TTC549 (cell line): ENCODE measurements at regions not wholly inside any gene's neighbourhood (a gene's known extent, or its start where the extent isn't known, plus 50 kb on each side); places are given as distances from the start of the nearest gene placed in this dataset.

Experiments used
- FAIRE-seq: peaks from 2 replicates; lab custom pipeline; 2012; peaks lifted over from hg19 to GRCh38; lab: Jason Lieb, UNC

DNA sequence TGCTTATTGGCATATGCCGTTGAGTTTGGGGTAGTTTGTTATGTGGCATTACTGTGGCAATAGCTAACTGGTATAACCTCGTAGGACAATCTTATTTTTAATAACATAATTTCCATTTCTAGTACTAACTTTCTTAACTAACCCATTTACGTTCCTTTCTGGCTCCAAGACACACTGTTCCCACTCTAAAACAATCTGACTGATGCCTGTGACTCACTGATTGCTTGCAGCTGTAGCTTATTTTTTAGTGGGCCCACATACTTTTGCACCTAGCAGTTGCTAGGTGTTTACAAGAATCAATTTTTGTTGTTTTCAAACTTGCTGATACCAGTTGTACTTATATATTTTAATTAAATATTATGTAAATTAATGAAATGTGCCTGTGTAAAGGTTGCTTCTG lies 52.2 kb downstream of the FAT3 start:
- FAIRE-seq: no peak

DNA sequence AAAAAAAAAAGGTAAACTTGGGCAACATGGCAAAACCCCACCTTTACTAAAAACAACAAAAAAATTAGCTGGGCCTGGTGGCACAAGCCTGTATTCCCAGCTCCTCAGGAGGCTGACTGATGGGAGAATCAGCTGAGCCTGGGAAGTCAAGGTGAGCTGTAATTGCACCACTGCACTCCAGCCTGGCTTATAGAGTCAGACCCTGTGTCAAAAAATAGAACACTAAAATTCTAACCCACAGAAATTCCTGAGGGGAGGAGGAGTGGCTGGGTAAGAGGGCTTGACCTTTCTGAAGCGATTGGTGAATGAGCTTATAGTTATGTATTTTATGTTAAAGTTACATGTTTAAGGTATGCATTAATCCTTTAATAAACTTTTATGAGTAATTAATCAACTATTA lies 53.3 kb downstream of the FAT3 start:
- FAIRE-seq: no peak

DNA sequence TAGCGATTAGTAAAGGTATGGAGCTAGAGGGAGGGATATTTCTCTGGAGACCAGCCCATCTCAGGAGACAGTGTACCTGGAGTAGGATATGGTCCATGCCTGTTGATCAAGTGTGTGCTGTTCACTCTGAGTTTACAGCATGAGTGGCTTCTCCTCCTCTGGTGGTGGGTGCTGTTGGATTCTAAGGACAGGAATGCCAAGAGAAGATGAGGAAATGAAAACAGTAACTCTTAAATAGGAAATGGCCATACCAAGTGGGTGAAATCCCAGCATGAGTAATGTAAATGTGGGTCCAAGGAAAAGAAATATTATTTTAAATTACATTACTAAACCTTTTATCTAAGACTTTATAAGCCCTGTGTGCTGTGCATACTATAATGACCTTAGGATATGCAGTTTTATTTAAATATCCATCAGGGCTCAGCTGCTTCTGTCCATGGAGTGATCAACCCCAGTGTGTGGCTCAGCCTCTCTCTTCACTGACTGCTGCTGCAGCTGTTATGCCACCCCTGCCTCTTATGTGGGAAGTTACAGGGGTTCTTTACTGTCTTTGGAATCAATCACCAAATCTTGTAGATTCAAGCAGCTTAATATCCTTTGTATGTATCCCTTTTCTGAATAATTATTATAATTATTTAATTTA lies 54.3 kb downstream of the FAT3 start:
- no peak for FAIRE-seq

DNA sequence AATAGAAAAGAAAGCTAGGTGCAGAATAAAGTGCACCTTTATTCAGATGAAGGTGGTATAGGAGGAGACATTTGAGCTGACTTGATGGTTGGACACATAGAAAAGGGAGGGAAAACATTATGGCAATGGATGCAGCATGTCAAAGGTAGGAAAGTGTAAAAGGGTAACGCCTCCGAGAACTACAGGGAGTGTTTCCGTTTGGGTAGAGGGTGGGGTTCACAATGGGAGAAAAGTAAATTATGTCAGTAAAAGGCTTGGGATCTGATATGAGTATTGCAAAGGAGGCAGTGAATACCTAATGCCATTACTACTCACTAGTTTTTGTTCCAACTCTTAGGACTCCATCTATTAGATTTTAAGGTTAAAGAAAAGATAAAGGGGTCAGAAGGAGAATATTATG lies 59.5 kb downstream of the FAT3 start:
- no peak for FAIRE-seq

DNA sequence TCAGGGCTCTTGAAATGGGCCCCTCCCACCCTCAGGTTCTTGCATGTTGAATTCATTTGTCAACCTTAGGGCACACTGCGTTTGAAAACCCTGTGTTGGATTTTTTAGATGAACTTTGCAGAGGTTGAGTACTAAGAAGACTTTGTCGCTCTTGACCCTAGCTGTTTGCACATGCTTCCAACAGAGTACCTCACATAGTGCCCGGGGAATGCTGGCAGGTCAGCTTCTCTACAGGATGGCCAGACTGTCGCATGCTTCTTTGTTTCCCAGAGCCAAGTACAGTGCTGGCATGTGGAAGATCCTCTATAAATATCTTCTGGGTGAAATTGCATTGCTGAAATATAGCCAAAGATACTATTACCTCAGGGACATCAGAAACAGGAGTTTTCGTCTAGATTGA lies 59.9 kb downstream of the FAT3 start:
- no peak for FAIRE-seq

DNA sequence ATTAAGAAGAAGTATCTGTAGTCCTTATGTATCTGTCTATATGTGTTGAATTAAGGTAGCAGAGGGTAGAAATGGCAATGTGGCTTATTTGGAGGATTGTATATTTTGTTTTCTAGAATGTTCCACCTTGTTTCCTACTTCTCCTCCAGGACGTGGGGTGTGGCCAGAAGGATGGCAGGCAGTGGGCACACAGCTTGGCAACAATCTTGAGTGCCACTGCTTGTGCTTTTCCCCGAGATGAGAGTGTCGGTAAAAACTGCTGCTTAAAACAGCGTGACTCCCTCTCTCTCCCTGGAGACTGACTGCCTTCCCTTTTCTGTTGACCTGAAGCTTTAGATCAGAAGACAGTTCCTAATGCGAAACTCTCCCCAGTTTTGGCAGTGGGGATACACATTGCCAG lies 61.2 kb downstream of the FAT3 start:
- no peak for FAIRE-seq

DNA sequence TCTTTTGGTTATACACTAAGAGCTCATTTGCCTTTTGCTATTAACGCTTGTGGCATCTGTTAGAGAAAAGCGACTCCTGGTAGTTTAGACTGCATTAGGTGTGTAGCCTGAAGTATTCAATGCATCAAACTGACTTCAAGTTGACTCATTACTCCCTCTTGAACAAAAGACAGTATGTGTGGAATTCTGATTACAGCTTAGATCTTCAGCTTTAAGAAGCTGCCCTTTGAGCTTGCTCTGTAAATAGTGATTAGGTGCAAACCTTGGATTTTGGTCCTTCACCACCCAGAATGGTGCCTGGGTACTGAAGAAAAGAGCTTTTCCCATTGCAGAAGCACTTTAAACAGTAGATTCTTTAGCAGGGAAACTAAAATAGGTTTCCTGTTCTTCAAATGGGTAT lies 62.1 kb downstream of the FAT3 start:
- FAIRE-seq: no peak

DNA sequence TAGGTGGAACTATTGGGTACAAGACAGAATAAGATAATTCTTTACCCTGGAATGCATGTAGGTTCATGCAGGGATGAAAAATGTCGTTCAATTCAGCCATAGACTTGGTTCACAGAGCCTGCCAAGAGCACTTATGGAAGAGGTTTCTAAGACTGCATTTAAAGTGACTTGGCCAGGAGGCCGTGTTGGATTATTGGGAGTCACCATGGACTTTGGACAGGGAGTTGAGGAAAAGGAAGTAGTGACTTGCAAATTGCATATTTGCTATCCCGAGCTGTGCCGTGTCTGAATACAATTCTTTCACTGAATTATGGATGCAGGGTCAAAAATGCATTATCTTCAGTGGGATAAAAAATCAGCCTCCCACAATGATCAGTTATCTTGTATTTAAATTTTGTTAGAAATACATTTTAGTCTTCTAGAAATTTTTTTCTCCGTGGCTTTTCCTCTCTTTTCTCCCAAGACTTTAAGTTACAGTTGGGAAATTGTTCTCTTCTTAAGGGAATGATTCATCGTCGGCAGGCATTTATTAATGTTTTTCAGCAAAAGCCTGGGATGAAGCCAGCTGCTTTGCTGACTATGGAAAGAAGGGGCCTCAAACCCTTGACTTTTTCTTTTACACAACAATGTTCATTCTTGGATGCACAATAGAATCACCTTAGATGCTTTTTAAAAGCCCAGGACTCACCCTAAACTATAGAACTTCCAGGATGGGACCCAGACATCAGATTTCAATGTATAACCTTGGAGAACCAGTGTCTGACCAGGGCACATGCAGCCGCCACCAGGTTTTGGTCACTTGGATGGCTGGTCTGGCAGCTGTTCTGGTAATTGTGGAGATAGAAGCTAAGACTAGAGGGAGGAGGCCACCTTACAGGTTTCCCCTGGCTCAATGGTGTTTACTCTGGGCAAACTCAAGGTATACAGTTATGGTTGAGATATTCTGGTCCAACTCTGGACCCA lies 70.8 kb downstream of the FAT3 start:
- FAIRE-seq: no peak

DNA sequence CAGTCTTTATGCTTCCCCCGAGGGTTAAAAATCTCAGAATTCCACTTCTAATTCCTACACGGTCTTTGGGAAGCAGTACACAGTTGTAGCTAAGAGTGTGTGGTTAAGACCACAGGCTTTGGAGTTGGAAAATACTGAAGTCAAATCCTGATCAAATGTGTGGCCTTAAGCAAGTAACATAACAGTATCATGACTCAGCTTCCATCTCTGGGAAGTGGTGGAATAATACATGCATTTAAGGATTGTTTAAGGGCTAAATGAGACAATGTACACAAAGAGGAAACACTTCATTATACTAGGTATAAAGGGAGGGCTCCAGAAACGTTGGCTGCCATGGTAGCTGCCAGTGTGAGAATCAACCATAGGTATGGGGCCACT lies 71.5 kb downstream of the FAT3 start:
- no peak for FAIRE-seq

DNA sequence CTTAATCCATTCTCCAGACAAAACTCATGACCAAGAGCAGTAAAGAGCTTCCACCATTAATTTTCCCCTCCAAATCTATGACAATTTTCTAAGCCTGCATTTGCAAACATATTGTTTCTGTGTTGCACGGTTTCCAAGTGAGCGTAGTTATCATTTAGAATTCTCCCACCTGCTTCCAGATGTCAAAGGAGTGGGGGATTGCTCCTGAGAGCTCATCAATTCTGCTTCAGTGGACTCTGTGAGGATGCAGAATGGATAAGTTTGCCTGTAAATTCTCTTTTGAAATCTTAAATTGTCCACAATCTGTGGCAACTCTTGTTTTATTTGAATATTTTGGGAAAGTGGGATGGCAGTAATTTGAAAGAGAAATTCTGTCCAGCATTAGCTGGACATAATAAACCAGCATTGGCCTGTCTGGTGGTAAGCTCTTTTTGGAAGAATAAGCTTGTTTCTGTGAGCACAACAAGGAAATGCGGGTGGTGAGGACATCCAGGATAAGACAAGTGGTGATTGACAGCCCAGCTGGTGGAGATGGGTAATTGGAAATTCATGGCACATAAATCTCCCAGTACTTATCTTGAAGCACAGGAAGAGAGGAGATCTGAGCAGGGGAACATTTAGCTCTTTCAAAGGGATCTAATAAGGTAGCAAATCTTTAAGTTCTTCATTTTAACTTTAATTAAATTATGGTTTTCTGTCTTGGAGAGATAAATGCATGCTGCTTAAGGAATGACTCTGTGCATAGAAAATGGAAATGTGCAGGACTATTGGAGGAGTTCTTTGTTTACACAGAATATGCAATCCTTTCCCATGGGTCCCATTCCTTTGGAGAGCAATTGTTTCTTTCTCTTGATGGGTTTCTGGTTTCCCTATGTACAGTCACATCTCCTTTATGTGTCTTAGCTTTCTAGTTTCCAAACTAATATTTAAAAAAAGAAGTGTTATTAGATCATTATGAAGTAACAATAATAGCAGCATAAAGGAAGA lies 73.2 kb downstream of the FAT3 start:
- FAIRE-seq: no peak

DNA sequence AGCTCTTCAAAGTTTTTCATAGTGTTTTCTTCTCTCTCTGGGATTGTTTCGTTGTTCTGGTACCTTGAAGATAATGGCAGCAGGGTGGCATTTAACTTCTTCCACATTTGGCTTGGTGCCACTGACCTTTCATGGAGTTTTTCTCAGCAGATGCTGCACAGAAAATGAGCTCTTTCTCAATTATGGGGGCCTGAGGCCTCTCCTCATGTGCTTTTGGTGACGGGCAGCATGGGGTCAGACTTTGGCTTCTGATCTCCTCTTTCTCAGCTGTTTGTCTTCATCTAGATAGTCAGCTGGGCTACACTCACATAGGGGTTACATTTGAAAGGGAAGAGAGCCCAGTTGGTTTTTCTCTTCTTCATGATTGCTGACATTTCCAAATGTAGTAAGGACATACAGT lies 76.3 kb downstream of the FAT3 start:
- no peak for FAIRE-seq

DNA sequence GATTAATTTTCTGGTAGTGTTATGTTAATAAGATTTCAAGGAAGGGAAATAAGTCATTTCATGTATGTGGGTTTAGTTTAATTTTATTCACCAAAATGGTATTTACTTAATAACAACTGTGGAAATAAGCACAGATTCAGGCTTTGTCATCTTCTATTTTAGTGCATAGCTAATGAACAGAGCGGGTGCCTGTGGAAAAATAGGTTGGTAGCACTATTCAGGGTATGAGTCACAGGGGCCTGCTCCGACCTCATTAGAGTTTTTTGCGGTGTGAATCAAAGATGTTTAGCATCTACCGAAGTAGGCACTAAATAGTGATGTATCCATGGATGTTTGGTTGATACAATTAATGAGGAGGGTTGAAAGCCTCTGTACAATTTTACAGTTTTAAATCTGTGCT lies 78.2 kb downstream of the FAT3 start:
- FAIRE-seq: no peak

DNA sequence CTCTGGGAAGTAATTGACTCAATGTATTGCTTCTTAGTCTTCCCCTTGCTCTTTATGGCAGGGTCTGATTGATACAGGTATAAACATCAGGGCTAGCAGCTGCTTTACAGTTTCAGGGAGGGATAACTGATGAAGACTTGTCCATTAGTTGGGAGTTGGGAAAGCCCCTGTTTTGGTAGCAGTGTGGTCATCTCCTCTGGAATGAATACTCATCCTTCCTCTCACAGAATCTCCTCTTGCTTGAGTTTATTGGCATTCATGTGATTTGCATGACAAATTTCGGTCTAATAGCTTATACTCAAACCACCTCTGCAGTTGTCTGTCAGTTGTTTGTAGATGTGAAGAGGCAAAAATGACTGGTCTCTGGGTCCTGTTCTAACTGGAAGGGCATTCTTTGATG lies 79.7 kb downstream of the FAT3 start:
- no peak for FAIRE-seq

DNA sequence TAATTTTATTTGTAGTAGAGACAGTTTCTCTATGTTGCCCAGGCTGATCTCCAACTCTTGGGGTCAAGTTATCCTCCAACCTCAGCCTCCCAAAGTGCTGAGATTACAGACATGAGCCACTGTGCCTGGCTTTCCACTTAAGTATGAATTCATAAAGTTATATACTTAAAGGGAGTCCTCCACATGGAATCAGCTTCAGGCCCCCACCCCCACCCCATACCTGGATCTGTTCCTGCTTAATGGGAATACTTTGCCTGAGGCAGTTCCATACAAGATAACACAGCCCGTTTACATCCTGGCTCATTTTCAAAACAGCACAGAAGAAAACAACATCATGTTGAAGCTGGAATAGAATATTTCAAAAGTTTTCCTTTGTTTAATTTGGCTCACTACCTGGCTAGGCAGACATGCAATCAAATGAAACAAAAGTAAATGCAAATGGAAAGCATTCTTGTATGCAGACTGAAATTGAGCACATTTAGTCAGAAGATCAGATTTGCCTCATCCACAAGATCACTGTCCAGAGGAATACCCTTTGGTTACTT lies 82.4 kb downstream of the FAT3 start:
- no peak for FAIRE-seq

DNA sequence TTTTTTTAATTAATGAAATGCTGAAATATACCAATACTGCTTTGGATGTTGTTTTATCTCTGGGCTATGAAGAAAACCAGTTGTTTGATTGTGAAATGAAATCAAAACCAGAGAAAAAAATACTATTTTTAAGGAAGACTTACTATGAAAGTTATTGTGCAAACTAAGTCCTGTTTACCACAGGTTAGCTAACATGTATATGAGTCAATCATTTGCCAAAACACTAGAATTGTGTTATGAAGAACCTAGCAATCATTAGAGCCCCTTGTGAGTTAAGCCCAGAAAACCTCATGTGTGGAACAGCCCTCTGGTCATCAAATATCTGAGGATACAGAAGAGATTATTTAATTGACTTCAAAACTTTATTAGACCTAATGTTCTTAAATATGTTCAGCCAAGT lies 83.7 kb downstream of the FAT3 start:
- FAIRE-seq: no peak

DNA sequence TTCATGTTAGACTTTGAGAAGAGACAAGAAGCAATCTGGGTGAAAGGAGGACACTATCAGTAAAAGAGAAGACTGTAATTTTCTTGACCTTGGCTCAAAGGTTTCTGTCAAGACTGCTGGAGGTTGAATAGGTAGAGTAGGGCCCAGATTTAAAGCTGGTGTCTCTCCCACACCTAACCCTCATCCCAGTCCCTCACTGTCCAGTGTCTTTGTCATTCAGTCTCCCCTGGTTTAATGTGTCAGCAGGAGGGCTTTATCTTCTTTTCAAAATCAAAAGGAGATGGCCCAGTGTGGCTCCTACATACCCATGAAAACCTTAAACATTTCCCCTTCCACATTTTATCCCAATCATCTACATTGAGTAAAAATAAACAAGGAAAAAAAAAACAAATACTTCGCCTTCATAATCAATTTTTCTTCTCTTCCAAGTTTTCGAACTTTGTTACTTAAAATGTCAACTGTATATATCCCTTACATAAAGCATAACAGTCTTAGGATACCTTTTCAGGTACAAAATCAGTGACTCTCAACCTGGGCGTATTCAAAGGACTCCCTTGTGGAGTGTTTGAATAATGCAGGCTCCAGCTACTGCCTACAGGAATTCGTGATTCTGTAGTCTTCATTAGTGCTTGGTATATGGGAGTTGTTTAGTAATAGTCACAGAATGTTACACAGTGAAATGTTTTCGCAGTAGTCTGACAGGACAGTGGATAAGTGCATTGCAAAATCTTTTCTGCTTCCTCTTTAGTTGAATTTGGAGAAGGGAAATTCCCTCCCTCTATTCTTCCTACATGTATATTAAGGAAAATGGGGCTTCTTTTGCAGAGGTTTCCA lies 87.2 kb downstream of the FAT3 start:
- no peak for FAIRE-seq

DNA sequence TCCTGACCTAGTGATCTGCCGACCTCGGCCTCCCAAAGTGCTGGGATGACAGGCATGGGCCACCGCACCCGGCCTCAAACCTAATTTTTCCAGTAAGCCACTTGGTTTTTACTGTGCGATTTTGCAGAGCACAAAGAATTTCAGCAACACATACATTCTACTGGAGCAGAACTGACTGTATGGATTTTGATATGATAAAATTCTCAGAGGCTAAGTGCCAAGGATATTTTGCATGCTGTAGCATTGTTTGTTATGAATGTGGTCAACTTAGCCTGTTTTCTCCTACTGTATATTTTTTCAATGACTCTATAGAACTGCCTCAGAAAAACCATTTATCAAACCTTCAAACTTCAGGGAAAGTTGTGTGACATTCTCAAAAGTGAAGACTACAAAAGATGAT lies 89.2 kb downstream of the FAT3 start:
- no peak for FAIRE-seq

DNA sequence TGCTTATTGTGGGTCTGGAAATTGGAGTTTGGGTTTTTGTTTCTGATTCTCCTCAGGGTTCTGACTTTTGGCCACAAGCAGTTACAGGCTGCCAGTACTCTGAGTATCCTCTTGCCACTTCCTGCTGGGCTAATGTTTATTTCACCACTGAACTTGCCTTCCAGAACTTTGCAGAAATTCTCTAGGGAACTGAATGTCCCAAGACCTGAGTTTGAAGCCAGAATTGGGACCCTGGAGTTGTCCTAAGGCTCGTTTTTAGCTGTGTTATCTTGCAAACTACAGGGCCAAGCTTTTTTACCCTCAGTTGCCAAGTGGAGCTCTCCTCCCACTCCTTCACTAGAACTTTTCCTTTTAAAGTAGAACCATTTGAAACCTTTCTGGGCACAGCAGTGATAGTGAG lies 89.9 kb downstream of the FAT3 start:
- no peak for FAIRE-seq

DNA sequence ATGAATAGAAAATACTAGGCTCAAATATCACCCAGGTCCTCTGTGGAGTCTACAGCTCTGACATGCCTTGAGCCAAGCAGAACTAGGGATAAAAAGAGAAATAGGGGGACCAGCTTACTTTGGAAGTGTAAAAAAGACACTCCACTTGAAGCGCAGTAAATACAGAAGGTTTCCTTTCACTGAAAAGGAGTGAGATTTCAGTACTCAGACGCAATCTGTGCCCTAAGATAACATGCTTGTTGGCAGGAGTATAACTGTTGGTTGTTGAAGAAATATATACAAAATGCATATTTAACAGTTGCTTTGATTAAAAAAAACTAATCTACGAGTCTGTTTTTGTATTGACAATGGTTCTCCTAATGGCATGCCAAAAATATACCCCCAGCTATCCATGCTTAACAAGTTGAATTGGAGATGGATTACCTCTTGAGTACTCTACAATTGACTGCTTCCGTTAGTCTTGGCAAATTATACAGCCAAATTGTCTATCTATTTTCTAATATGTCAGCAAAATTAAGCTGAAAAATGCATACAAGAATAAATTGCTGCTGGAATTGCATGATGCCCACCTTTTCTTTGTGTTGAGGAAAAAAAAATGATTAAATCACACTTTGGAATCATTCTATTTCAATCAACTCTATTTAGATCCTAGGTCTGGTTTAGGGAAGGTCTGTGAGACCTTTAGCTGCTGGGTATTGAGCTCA lies 91.6 kb downstream of the FAT3 start:
- no peak for FAIRE-seq

DNA sequence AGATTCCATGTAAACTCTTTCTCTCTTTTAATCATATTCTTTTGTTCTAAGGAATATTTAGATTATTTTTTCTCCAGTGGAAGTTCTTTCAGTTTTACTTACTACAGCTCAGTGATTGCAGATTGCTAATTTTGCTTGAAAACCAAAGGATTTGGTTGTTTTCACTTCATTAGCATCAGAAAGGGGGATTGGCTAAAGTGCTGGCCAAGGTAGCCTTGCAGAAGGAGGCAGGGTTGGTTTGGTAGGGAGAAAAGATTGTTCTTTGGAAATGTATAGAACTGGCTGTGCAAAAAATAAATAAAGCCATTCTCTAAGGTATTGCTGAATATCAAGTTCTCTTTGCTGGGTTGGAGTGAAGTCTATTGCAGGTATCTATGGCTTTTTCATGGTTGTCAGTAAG lies 92.6 kb downstream of the FAT3 start:
- FAIRE-seq: no peak

DNA sequence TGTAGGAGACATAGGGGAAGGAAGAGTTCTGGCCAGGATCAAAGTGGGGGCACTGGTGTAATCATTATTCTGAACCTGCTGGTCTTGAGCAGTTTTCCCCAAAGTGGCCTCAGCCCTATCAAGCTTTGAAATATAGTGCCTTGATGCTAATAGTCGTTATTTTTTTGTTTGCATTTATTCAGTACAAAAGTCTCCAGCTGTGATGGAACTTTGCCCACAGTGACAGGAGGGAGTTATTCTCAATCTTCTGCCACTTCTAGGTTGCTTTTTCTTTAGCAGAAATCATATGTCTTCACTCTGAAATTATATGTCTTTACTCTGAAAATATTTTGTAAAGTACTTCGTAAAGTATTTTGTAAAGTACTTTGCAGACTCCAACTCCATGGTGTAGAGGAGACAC lies 93.1 kb downstream of the FAT3 start:
- FAIRE-seq: no peak
